ENCODE measurements at regions not wholly inside any gene's neighbourhood (a gene's known extent, or its start where the extent isn't known, plus 50 kb on each side); places are given as distances from the start of the nearest gene placed in this dataset.

DNA sequence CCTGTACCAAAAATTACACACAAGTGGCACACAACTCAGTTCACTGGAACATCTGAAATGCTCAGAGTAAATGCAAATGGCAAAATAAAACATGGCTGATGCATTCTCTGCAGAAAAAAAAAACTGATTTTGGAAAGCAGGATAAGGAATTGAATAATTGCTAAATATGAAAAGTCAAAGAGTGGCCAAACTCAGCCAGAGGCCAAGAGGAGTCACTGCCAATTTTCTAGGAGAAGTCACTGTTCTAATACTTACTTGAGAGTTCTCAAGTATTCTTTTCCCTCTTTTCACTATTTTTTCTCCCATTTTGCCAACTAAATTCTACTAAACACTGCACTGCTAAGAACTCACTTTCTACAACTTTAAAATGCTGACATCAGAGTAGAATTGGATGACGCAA lies 1018.6 kb downstream of the TUSC7 start:
- Histone ChIP-seq H3K9me3 (no peaks in the 10 kb centered on the region), H3K27me3 (peaks cover 0 to 4% of the 10 kb centered on the region in 2 donors), H3K4me1 (no peaks in the 10 kb centered on the region), H3K4me3 (no peak overlapping the region), H3K27ac (no peak overlapping the region), H3K36me3 (no peaks in the 10 kb centered on the region)
- no peak for DNase-seq
- intact Hi-C loops (cut with DNase I; ENCODE audit: low total_unique reads) = no loop called here
- TF ChIP-seq, protein P1, sequence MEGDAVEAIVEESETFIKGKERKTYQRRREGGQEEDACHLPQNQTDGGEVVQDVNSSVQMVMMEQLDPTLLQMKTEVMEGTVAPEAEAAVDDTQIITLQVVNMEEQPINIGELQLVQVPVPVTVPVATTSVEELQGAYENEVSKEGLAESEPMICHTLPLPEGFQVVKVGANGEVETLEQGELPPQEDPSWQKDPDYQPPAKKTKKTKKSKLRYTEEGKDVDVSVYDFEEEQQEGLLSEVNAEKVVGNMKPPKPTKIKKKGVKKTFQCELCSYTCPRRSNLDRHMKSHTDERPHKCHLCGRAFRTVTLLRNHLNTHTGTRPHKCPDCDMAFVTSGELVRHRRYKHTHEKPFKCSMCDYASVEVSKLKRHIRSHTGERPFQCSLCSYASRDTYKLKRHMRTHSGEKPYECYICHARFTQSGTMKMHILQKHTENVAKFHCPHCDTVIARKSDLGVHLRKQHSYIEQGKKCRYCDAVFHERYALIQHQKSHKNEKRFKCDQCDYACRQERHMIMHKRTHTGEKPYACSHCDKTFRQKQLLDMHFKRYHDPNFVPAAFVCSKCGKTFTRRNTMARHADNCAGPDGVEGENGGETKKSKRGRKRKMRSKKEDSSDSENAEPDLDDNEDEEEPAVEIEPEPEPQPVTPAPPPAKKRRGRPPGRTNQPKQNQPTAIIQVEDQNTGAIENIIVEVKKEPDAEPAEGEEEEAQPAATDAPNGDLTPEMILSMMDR (IDR thresholded peaks at IDR 0.05) = no peak

- Histone ChIP-seq H3K36me3 (no peaks in the 10 kb centered on the region), H3K4me1 (no peaks in the 10 kb centered on the region), H3K27ac (no peak overlapping the region), H3K4me3 (no peak overlapping the region), H3K27me3 (no peaks in the 10 kb centered on the region), H3K9me3 (no peaks in the 10 kb centered on the region)
- DNase-seq = no peak
- intact Hi-C loops (cut with DNase I; ENCODE audit: low total_unique reads) = no loop called here
- TF ChIP-seq, protein P1 (IDR thresholded peaks at IDR 0.05) = no peak
Measured at GRCh38 chr3:117734496-117734895, 1024.9 kb downstream of the TUSC7 start.

DNA sequence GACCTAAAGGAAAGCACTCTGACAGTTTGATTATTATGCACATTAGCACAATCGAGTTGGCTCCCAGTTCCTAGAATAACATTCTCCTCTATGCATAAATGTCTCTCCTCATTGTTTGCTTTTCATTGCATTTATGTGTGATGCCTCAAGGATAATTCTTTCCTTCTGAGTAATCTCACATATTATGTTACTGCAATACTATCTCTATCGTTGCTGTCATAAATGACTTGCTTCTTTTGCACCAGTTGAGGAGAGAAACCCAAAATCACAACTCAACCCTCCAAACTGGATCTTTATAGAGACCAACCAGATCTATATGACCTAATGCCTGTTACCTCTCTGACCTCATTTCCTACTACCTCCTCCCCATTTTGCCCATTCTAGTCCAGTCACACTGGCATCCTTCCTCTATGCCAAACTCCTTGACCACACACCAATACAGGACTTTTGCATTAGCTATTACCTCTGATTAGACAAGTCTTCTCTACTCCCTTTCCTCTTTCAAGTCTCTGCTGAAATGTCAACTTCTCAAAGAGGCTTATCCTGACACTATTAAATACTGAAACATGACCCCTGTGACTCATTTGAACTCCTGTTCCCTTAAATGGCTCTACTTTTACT lies 1026.0 kb downstream of the TUSC7 start:
- intact Hi-C loops (cut with DNase I; ENCODE audit: low total_unique reads) = no loop called here
- no peaks in the 10 kb centered on the region for H3K4me1 ChIP-seq
- no peak overlapping the region for H3K4me3 ChIP-seq
- no peak overlapping the region for H3K27ac ChIP-seq
- TF ChIP-seq, protein P1 (IDR thresholded peaks at IDR 0.05) = no peak
- DNase-seq = no peak
- H3K36me3 ChIP-seq = no peaks in the 10 kb centered on the region
- H3K27me3 ChIP-seq = no peaks in the 10 kb centered on the region
- H3K9me3 ChIP-seq = no peaks in the 10 kb centered on the region

- TF ChIP-seq, protein P1 (IDR thresholded peaks at IDR 0.05) = no peak
- DNase-seq = no peak
- intact Hi-C loops (cut with DNase I; ENCODE audit: low total_unique reads) = no loop called here
- Histone ChIP-seq H3K27ac (no peak overlapping the region), H3K4me1 (no peaks in the 10 kb centered on the region), H3K9me3 (no peaks in the 10 kb centered on the region), H3K4me3 (no peak overlapping the region), H3K27me3 (no peaks in the 10 kb centered on the region), H3K36me3 (no peaks in the 10 kb centered on the region)
Measured at GRCh38 chr3:117736846-117737245, 1027.3 kb downstream of the TUSC7 start.

- intact Hi-C loops (cut with DNase I; ENCODE audit: low total_unique reads) = no loop called here
- no peaks in the 10 kb centered on the region for H3K36me3 ChIP-seq
- H3K27me3 ChIP-seq = no peaks in the 10 kb centered on the region
- TF ChIP-seq, protein P1 (IDR thresholded peaks at IDR 0.05) = no peak
- H3K27ac ChIP-seq = no peak overlapping the region
- no peak for DNase-seq
- no peaks in the 10 kb centered on the region for H3K4me1 ChIP-seq
- no peaks in the 10 kb centered on the region for H3K9me3 ChIP-seq
- no peak overlapping the region for H3K4me3 ChIP-seq
Measured at GRCh38 chr3:117743993-117744392, 1034.4 kb downstream of the TUSC7 start.

GRCh38 chr3:117744935-117745334 lies 1035.4 kb downstream of the TUSC7 start:
- no peak overlapping the region for H3K4me3 ChIP-seq
- TF ChIP-seq, protein P1 (IDR thresholded peaks at IDR 0.05) = no peak
- no peak for DNase-seq

More at GRCh38 chr3:117744935-117745334, 1035.4 kb downstream of the TUSC7 start:
- Histone ChIP-seq H3K9me3 (no peaks in the 10 kb centered on the region), H3K27ac (no peak overlapping the region), H3K4me1 (no peaks in the 10 kb centered on the region), H3K27me3 (no peaks in the 10 kb centered on the region), H3K36me3 (no peaks in the 10 kb centered on the region)
- intact Hi-C loops (cut with DNase I; ENCODE audit: low total_unique reads) = no loop called here
